ENCODE measurements at regions not wholly inside any gene's neighbourhood (a gene's known extent, or its start where the extent isn't known, plus 50 kb on each side); places are given as distances from the start of the nearest gene placed in this dataset.

GRCh38 chr6:140253096-140253495 lies 878.6 kb upstream of the CITED2 start:
- DNase-seq (ENCODE audit: extremely low read depth in 1 of 4, low spot score in 3 of 4) (no peak), FAIRE-seq (no peak), ATAC-seq (no peak)
- Histone ChIP-seq H4K20me1 (replicated peaks; ENCODE audit: control insufficient read depth, insufficient read depth, low read length) (no peaks in the 10 kb centered on the region), H3K9me3 (replicated peaks; ENCODE audit: control insufficient read depth, insufficient read depth, low read depth, low read length) (no peaks in the 10 kb centered on the region; the same call in 1 of the 2 replicates), H3K9me1 (ENCODE audit: control insufficient read depth, insufficient read depth, low read length) (no peaks in the 10 kb centered on the region), H3K36me3 (ENCODE audit: control insufficient read depth, insufficient read depth, low read length) (peaks cover 8% of the 10 kb centered on the region; the same call in 2 of the 3 replicates), H3K4me2 (ENCODE audit: insufficient read depth, low read length) (no peak overlapping the region), H3K4me3 (no peak overlapping the region), H3K79me2 (ENCODE audit: control insufficient read depth, insufficient read depth, low read length) (0 out of 3 replicates have a peak, but pooled peaks cover 2% of the 10 kb centered on the region), H3K4me1 (replicated peaks in 1 of 2; ENCODE audit: control insufficient read depth in 2 of 2, insufficient read depth in 2 of 2, low read length in 2 of 2) (peaks cover 0 to 5% of the 10 kb centered on the region in 2 experiments; a peak in 2 of 5 replicates), H3K27ac (ENCODE audit: extremely low read depth, low read depth, low read length) (no peak overlapping the region), H3K9ac (ENCODE audit: insufficient read depth in 1 of 2, low read depth in 2 of 2, low read length in 2 of 2) (no peak overlapping the region), H2AFZ (ENCODE audit: low read depth, low read length) (no peak overlapping the region), H3K27me3 (ENCODE audit: control insufficient read depth in 2 of 2, insufficient read depth in 2 of 2, low read length in 2 of 2) (no peaks in the 10 kb centered on the region)
- 82% methylated on average over 1 of the region's 1 CpG for WGBS (ENCODE audit: insufficient coverage, low coverage, missing lambda C conversion rate)
- ChIA-PET POLR2A (no interaction called here), CTCF (ENCODE audit: low intra/inter-chr PET ratio) (no interaction called here)
- TF ChIP-seq ATF6 (CRISPR knock-in tag; IDR thresholded peaks at IDR 0.05) (no peak), FOSL1 (tag; conservative IDR thresholded peaks at IDR 0.05) (no peak), MYC (IDR thresholded peaks at IDR 0.05; ENCODE audit: low read depth, low read length) (no peak), MYC (CRISPR knock-in tag; IDR thresholded peaks at IDR 0.05; ENCODE audit: borderline replicate concordance, low read depth) (no peak), ATF1 (CRISPR knock-in tag; IDR thresholded peaks at IDR 0.05) (no peak), ATF1 (tag; IDR thresholded peaks at IDR 0.05) (no peak), PRPF4 (IDR thresholded peaks at IDR 0.05; ENCODE audit: insufficient read depth, low read depth, low read length, poor library complexity, severe bottlenecking) (no peak), ZNF830 (CRISPR knock-in tag; IDR thresholded peaks at IDR 0.05) (no peak), SAFB (IDR thresholded peaks at IDR 0.05; ENCODE audit: borderline replicate concordance, low read depth, low read length) (no peak), ZBTB34 (CRISPR knock-in tag; IDR thresholded peaks at IDR 0.05) (no peak), ZNF239 (CRISPR knock-in tag; IDR thresholded peaks at IDR 0.05) (no peak), PCBP1 (IDR thresholded peaks at IDR 0.05; ENCODE audit: low read depth, low read length, poor library complexity, severe bottlenecking) (no peak), ARNT (IDR thresholded peaks at IDR 0.05) (no peak), ARHGAP35 (IDR thresholded peaks at IDR 0.05; ENCODE audit: partially characterized antibody) (no peak), ELK3 (CRISPR knock-in tag; IDR thresholded peaks at IDR 0.05) (no peak), MEF2D (tag; conservative IDR thresholded peaks at IDR 0.05; ENCODE audit: low read depth) (no peak), ETV1 (tag; conservative IDR thresholded peaks at IDR 0.05; ENCODE audit: low read depth) (no peak), ZNF253 (CRISPR knock-in tag; conservative IDR thresholded peaks at IDR 0.05) (no peak), NRF1 (conservative IDR thresholded peaks at IDR 0.05 in 1 of 2, IDR thresholded peaks at IDR 0.05 in 1 of 2) (no peak), NCOA1 (IDR thresholded peaks at IDR 0.05; ENCODE audit: low read depth) (no peak), FOXP1 (CRISPR knock-in tag; IDR thresholded peaks at IDR 0.05) (no peak)
- TF ChIP-seq, protein P1, sequence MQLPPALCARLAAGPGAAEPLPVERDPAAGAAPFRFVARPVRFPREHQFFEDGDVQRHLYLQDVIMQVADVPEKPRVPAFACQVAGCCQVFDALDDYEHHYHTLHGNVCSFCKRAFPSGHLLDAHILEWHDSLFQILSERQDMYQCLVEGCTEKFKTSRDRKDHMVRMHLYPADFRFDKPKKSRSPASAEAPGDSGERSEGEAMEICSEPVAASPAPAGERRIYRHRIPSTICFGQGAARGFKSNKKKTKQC (CRISPR knock-in tag; IDR thresholded peaks at IDR 0.05), result no peak
- BruUV-seq (replicated peaks), result no TSS peak
- in situ Hi-C loops (cut with MboI) (no loop called here), intact Hi-C loops (cut with micrococcal nuclease) (no loop called here)

Measured in K562 (cell line).